ENCODE measurements at regions not wholly inside any gene's neighbourhood (a gene's known extent, or its start where the extent isn't known, plus 50 kb on each side); places are given as distances from the start of the nearest gene placed in this dataset.

DNA sequence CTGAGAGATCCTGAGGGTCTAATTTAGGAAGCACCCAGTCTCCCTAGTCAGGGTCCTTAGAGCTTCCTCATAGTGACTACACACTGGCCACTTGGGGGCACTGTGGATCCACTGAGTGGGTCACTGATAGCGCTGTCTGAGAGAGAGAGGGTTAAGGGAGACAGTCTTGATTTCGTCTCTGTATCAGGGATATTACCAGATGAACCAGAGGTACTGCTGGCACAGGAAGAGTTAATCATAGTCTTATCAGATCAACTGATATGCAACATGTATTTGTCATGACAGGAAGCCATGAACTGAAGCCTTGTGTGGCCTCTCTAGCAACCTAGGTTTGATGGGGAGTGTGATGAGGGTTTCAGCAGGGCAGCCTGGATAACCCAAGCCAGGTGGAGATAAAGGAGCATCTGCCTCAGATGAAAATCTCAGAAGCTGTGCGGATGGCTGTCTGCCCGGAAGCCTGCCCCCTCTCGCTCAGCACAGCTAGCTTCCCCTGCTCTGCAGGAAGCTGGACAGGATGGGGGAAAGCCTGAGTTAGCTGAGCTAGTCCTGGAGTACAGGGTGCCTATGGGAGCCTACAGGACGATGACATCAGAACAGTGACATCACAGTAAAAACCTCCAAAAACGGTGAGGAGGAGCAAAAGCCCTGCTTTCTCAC is 214.0 kb upstream of the PRSS1 start (continued):
- TF ChIP-seq CEBPZ (IDR thresholded peaks at IDR 0.05; ENCODE audit: low read length): no peak
- no peak for TF ChIP-seq TEF (CRISPR knock-in tag; IDR thresholded peaks at IDR 0.05)
- no peak for TF ChIP-seq NR2F2 (IDR thresholded peaks at IDR 0.05; ENCODE audit: borderline replicate concordance, low read depth)
- TF ChIP-seq STAG1 (CRISPR knock-in tag; IDR thresholded peaks at IDR 0.05): peak; percentile 43

GRCh38 chr7:142534726-142535122 is 214.5 kb upstream of the PRSS1 start:
- intact Hi-C loops (cut with micrococcal nuclease; ENCODE audit: unreplicated experiment): no loop called here
- no peak overlapping the region for H3K9ac ChIP-seq (ENCODE audit: insufficient read depth, low read depth, low read length)
- H4K20me1 ChIP-seq (ENCODE audit: insufficient read depth, low read length): no peaks in the 10 kb centered on the region
- H2AFZ ChIP-seq (ENCODE audit: low read length): no peak overlapping the region
- ChIA-PET POLR2A (no interaction called here), CTCF (ENCODE audit: low intra/inter-chr PET ratio, low total read pairs) (interaction anchor here (0.7 kb wide), 1 partner anchor 249 kb away, joined by 3 read pairs; no protein-coding TSS in a partner anchor)
- H3K79me2 ChIP-seq (ENCODE audit: insufficient read depth, low read length): no peaks in the 10 kb centered on the region
- H3K4me1 ChIP-seq (ENCODE audit: insufficient read depth, low read length): no peaks in the 10 kb centered on the region
- no peak for ATAC-seq
- no peaks in the 10 kb centered on the region for H3K36me3 ChIP-seq (replicated peaks in 1 of 2; ENCODE audit: control insufficient read depth in 1 of 2, insufficient read depth in 2 of 2, low read length in 2 of 2)
- in situ Hi-C loops (cut with HindIII; ENCODE audit: extremely low pct_ligation_motif_present, low pct_unique_long_range_greater_than_20kb): no loop called here
- no peak overlapping the region for H3K4me3 ChIP-seq (replicated peaks in 1 of 3; ENCODE audit: insufficient read depth in 1 of 3, low read depth in 2 of 3, low read length in 3 of 3)
- no peak for FAIRE-seq
- no peak overlapping the region for H3K4me2 ChIP-seq (ENCODE audit: low read depth, low read length)
- no peak for DNase-seq (ENCODE audit: low spot score)
- no peak overlapping the region for H3K27ac ChIP-seq (ENCODE audit: extremely low read length, insufficient read depth, low read length)
- H3K9me3 ChIP-seq (ENCODE audit: low read length): no peaks in the 10 kb centered on the region
- H3K27me3 ChIP-seq (ENCODE audit: control insufficient read depth in 1 of 2, insufficient read depth in 2 of 2, low read length in 2 of 2): no peaks in the 10 kb centered on the region; a peak in 1 of 5 replicates
- no TSS peak for BruUV-seq (replicated peaks)
- TF ChIP-seq ZNF207 (IDR thresholded peaks at IDR 0.05; ENCODE audit: borderline replicate concordance) (no peak), MAFG (CRISPR knock-in tag; IDR thresholded peaks at IDR 0.05) (no peak), JDP2 (CRISPR knock-in tag; IDR thresholded peaks at IDR 0.05; ENCODE audit: borderline replicate concordance) (no peak), ZNF331 (CRISPR knock-in tag; IDR thresholded peaks at IDR 0.05) (no peak), NPAS2 (CRISPR knock-in tag; IDR thresholded peaks at IDR 0.05; ENCODE audit: borderline replicate concordance) (no peak), TFAP4 (IDR thresholded peaks at IDR 0.05; ENCODE audit: borderline replicate concordance, low read depth) (no peak), ZNF234 (CRISPR knock-in tag; conservative IDR thresholded peaks at IDR 0.05) (no peak), ZNF567 (CRISPR knock-in tag; IDR thresholded peaks at IDR 0.05; ENCODE audit: borderline replicate concordance) (no peak), ZFP90 (CRISPR knock-in tag; IDR thresholded peaks at IDR 0.05; ENCODE audit: borderline replicate concordance) (no peak), CCAR2 (optimal IDR thresholded peaks at IDR 0.05; ENCODE audit: low read depth, low read length) (no peak), HOXA5 (CRISPR knock-in tag; IDR thresholded peaks at IDR 0.05) (no peak), NR2F6 (IDR thresholded peaks at IDR 0.05) (no peak), NR2F6 (CRISPR knock-in tag; IDR thresholded peaks at IDR 0.05) (no peak), MYC (CRISPR knock-in tag; IDR thresholded peaks at IDR 0.05; ENCODE audit: borderline replicate concordance) (no peak)
- TF ChIP-seq, protein P1, sequence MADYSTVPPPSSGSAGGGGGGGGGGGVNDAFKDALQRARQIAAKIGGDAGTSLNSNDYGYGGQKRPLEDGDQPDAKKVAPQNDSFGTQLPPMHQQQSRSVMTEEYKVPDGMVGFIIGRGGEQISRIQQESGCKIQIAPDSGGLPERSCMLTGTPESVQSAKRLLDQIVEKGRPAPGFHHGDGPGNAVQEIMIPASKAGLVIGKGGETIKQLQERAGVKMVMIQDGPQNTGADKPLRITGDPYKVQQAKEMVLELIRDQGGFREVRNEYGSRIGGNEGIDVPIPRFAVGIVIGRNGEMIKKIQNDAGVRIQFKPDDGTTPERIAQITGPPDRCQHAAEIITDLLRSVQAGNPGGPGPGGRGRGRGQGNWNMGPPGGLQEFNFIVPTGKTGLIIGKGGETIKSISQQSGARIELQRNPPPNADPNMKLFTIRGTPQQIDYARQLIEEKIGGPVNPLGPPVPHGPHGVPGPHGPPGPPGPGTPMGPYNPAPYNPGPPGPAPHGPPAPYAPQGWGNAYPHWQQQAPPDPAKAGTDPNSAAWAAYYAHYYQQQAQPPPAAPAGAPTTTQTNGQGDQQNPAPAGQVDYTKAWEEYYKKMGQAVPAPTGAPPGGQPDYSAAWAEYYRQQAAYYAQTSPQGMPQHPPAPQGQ (CRISPR knock-in tag; IDR thresholded peaks at IDR 0.05; ENCODE audit: borderline replicate concordance): no peak
